Kidney epithelial cell (primary cell): ENCODE measurements at regions not wholly inside any gene's neighbourhood (a gene's known extent, or its start where the extent isn't known, plus 50 kb on each side); places are given as distances from the start of the nearest gene placed in this dataset.
"Not testable (repeated sequence)": the region's sequence is repeated elsewhere in the genome, so short reads cannot be mapped to it uniquely, and the experiment has no call there.

ENCODE experiments used
- DNase-seq: peaks from one replicate; pipeline ENCODE4 v3.0.0-alpha.2; 2010; ENCODE audit warnings: low read depth
- H3K27me3 ChIP-seq: 2 replicates; pipeline ENCODE4 v1.6.0; 2011; ENCODE audit warnings: low read length; ENCODE audit not compliant: control insufficient read depth, insufficient read depth
- H3K36me3 ChIP-seq: 2 replicates; pipeline ENCODE4 v1.5.1; 2011; ENCODE audit warnings: low read length; ENCODE audit not compliant: control insufficient read depth, insufficient read depth
- H3K4me3 ChIP-seq: 2 replicates; pipeline ENCODE4 v1.5.1; 2011; ENCODE audit warnings: low read depth, mild to moderate bottlenecking, control low read depth, low read length
- CTCF ChIP-seq: IDR thresholded peaks from 2 replicates; pipeline ENCODE4 v1.5.1; 2011; ENCODE audit warnings: mild to moderate bottlenecking, moderate library complexity, low read length, control low read depth, inconsistent platforms; ENCODE audit not compliant: insufficient read depth, poor library complexity, severe bottlenecking

GRCh38 chr7:153061910-153062528 lies 302.5 kb downstream of the ACTR3B start:
- no peak for DNase-seq
- Histone ChIP-seq H3K36me3 (no peaks in the 10 kb centered on the region), H3K4me3 (no peak overlapping the region), H3K27me3 (no peaks in the 10 kb centered on the region)
- TF ChIP-seq CTCF, result no peak

GRCh38 chr7:153065051-153065450 lies 305.5 kb downstream of the ACTR3B start:
- Histone ChIP-seq H3K36me3 (no peaks in the 10 kb centered on the region), H3K4me3 (no peak overlapping the region), H3K27me3 (no peaks in the 10 kb centered on the region)
- TF ChIP-seq CTCF, result no peak
- DNase-seq, result no peak

GRCh38 chr7:153066711-153067110 lies 307.2 kb downstream of the ACTR3B start:
- DNase-seq, result no peak
- H3K27me3 ChIP-seq, result no peaks in the 10 kb centered on the region
- H3K36me3 ChIP-seq, result no peaks in the 10 kb centered on the region
- no peak for TF ChIP-seq CTCF
- H3K4me3 ChIP-seq, result no peak overlapping the region

GRCh38 chr7:153070141-153070540 lies 310.6 kb downstream of the ACTR3B start:
- no peaks in the 10 kb centered on the region for H3K27me3 ChIP-seq
- TF ChIP-seq CTCF, result no peak
- no peaks in the 10 kb centered on the region for H3K36me3 ChIP-seq
- DNase-seq, result no peak
- H3K4me3 ChIP-seq, result no peak overlapping the region

GRCh38 chr7:153072806-153073205 lies 313.3 kb downstream of the ACTR3B start:
- TF ChIP-seq CTCF, result no peak
- Histone ChIP-seq H3K36me3 (no peaks in the 10 kb centered on the region), H3K27me3 (no peaks in the 10 kb centered on the region), H3K4me3 (no peak overlapping the region)
- no peak for DNase-seq

GRCh38 chr7:153076289-153076688 lies 316.7 kb downstream of the ACTR3B start:
- not testable (repeated sequence) for DNase-seq, H3K4me3 ChIP-seq, H3K36me3 ChIP-seq, H3K27me3 ChIP-seq
